ENCODE measurements at regions not wholly inside any gene's neighbourhood (a gene's known extent, or its start where the extent isn't known, plus 50 kb on each side); places are given as distances from the start of the nearest gene placed in this dataset.

DNA sequence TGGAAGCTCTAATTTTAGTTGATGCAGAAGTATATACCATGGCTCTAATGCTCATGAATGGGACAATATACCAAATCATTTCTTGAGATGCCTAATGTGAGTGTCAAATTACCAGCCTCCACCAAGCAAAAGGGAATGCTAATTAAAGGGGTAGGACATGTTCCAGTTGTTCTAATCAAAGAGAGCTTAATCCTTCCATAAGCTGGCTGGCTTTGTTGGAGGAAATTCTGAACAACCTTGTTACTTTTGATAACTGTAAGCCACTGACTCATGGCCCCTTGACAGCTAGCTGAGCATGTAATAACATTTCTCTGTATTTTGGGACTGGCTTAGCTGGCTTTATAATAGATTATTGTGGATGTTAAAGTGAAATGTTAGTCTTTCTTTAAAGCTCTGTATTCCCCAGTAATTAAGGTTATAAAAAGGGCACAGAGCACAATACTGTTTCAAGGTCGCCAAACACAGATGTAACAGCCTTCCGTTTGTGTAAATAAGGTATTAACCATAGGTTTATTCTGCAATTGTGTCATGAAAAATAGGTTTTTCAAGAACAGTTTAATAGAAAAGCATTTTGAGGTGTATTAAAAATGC lies 1194.0 kb downstream of the PCDH9 start:
- Histone ChIP-seq H3K27me3 (no peaks in the 10 kb centered on the region), H3K27ac (no peak overlapping the region), H3K4me3 (no peak overlapping the region), H3K9me3 (no peaks in the 10 kb centered on the region), H3K4me2 (no peak overlapping the region), H3K4me1 (no peaks in the 10 kb centered on the region), H3K9ac (no peak overlapping the region), H3K36me3 (no peaks in the 10 kb centered on the region), H4K20me1 (no peaks in the 10 kb centered on the region)
- no peak for TF ChIP-seq Cebpa-rat (IDR thresholded peaks at IDR 0.05)

DNA sequence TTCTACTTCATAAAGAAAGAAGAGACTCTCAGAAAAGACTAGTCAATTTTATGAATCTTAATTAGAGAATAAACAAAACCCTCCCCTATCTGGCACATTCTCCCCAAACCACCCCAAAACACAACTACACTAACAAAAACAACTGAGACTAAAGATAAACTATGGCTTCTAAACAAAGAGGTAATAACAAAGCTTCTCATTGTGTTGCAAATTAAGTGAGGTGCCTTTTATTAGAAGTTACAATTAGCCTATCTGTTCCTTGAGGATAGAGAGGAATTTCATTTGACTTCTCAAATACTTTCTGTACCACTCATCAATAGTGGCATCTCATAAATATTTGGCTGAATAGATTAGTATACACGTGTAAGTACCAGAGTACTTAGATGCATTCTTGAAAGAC lies 1196.2 kb downstream of the PCDH9 start:
- no peaks in the 10 kb centered on the region for H4K20me1 ChIP-seq
- no peak overlapping the region for H3K9ac ChIP-seq
- no peak overlapping the region for H3K4me2 ChIP-seq
- H3K27me3 ChIP-seq = no peaks in the 10 kb centered on the region
- H3K27ac ChIP-seq = no peak overlapping the region
- TF ChIP-seq Cebpa-rat (IDR thresholded peaks at IDR 0.05) = no peak
- H3K4me1 ChIP-seq = no peaks in the 10 kb centered on the region
- H3K36me3 ChIP-seq = no peaks in the 10 kb centered on the region
- H3K4me3 ChIP-seq = no peak overlapping the region
- H3K9me3 ChIP-seq = no peaks in the 10 kb centered on the region

DNA sequence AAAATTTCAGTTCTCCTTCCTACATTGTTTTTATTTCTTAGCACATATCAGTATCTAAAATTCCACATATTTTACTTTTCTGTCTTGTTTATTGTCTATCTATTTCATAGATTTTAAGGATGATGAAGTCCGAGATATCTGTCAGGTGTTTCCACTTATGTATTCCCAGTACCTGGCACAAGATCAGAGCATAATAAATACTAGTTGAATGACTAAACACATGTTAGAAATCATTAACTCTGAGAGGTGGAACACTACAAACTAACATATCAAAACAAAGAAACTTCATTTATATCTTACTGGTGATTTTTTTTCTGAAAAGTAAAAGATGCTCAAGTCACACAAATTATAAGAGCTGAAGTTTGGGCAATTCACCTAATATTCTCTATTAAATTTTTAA lies 1208.3 kb downstream of the PCDH9 start:
- H3K36me3 ChIP-seq = no peaks in the 10 kb centered on the region
- H3K4me2 ChIP-seq = no peak overlapping the region
- H3K9me3 ChIP-seq = no peaks in the 10 kb centered on the region
- H3K27me3 ChIP-seq = no peaks in the 10 kb centered on the region
- no peaks in the 10 kb centered on the region for H4K20me1 ChIP-seq
- no peak overlapping the region for H3K9ac ChIP-seq
- H3K27ac ChIP-seq = no peak overlapping the region
- H3K4me3 ChIP-seq = no peak overlapping the region
- H3K4me1 ChIP-seq = no peaks in the 10 kb centered on the region
- TF ChIP-seq Cebpa-rat (IDR thresholded peaks at IDR 0.05) = no peak

DNA sequence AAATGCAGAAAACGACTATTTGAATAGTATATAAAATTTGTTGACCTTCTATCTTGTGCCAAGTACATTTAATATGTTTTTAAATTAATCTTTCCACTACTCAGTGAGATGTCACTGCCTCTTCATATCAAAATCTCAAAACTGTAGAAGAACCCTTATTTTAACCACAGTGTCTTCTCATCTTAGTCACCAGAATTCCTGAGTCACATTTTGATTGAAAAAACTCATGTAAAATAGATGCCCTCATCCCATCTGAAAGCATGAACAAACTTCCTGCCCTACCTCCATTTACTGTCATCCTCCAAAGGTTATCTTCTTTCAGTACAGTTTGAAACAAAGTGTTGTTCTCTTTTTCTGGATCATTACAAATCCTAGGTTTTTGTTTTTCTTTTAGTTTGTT lies 1215.4 kb downstream of the PCDH9 start:
- Histone ChIP-seq H3K36me3 (no peaks in the 10 kb centered on the region), H3K9ac (no peak overlapping the region), H3K4me1 (no peaks in the 10 kb centered on the region), H3K9me3 (peaks cover 11% of the 10 kb centered on the region), H3K4me3 (no peak overlapping the region), H3K4me2 (no peak overlapping the region), H4K20me1 (no peaks in the 10 kb centered on the region), H3K27me3 (no peaks in the 10 kb centered on the region), H3K27ac (no peak overlapping the region)
- TF ChIP-seq Cebpa-rat (IDR thresholded peaks at IDR 0.05) = no peak

DNA sequence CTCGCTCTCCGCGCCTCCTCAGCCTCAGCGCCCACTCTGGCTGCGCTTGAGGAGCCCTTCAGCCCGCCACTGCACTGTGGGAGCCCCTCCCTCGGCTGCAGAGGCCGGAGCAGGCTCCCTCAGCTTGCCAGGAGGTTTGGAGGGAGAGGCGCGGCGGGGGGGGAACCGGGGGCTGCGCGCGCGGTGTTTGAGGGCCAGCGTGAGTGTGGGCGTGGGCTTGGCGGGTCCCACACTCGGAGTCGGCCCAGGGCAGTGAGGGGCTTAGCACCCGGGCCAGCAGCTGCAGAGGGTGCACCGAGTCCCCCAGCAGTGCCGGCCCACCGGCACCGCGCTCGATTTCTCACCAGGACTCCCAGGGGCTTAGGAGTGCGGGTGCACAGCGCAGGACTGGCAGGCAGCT lies 1220.9 kb downstream of the PCDH9 start:
- Histone ChIP-seq H3K27ac (no peak overlapping the region), H3K9me3 (peaks cover 19% of the 10 kb centered on the region), H3K9ac (no peak overlapping the region), H4K20me1 (no peaks in the 10 kb centered on the region), H3K4me2 (no peak overlapping the region), H3K4me3 (no peak overlapping the region), H3K27me3 (no peaks in the 10 kb centered on the region), H3K36me3 (no peaks in the 10 kb centered on the region), H3K4me1 (no peaks in the 10 kb centered on the region)
- no peak for TF ChIP-seq Cebpa-rat (IDR thresholded peaks at IDR 0.05)

DNA sequence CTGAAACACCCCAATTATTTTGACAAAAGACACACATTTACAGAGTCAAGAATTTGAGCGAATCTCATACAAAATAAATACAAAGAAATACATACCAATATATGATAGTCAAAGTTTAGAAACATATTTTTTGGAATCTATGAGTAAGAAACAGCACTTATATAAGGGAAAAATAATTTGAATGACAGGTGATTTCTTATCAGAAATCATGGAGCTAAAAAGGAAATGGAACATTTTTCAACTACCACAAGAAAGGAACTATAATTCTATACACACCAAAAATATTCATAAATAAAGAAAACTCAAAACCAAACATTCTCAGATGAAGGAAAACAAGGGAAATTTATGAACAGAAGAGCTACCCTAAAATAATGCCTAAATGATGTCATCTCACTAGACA lies 1226.6 kb downstream of the PCDH9 start:
- no peaks in the 10 kb centered on the region for H4K20me1 ChIP-seq
- H3K27ac ChIP-seq = no peak overlapping the region
- H3K4me1 ChIP-seq = no peaks in the 10 kb centered on the region
- no peak overlapping the region for H3K9ac ChIP-seq
- H3K9me3 ChIP-seq = no peaks in the 10 kb centered on the region
- H3K27me3 ChIP-seq = no peaks in the 10 kb centered on the region
- H3K36me3 ChIP-seq = no peaks in the 10 kb centered on the region
- TF ChIP-seq Cebpa-rat (IDR thresholded peaks at IDR 0.05) = no peak
- no peak overlapping the region for H3K4me3 ChIP-seq
- H3K4me2 ChIP-seq = no peak overlapping the region

DNA sequence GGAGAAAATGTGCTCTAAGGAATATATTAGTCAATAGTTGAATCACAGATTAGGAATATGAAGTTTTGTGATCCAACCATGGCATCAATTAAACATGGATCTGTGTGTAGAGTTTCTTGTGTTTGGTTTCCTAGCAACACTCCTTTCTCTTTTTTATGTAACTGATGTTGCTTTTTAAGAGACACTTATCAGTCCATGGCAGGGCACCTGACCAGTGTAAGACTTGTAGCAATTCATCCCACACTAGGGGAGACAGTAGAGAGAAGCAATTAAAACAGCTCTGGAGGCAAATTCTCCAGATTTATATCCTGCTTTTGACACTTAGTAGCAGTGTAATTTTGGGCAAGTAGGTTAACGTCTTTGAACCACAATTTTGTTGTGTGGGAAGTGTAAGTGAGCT lies 1229.0 kb downstream of the PCDH9 start:
- Histone ChIP-seq H3K27ac (no peak overlapping the region), H3K9me3 (no peaks in the 10 kb centered on the region), H3K4me1 (no peaks in the 10 kb centered on the region), H3K4me3 (no peak overlapping the region), H3K27me3 (no peaks in the 10 kb centered on the region), H3K9ac (no peak overlapping the region), H3K4me2 (no peak overlapping the region), H4K20me1 (no peaks in the 10 kb centered on the region), H3K36me3 (no peaks in the 10 kb centered on the region)
- TF ChIP-seq Cebpa-rat (IDR thresholded peaks at IDR 0.05) = no peak

DNA sequence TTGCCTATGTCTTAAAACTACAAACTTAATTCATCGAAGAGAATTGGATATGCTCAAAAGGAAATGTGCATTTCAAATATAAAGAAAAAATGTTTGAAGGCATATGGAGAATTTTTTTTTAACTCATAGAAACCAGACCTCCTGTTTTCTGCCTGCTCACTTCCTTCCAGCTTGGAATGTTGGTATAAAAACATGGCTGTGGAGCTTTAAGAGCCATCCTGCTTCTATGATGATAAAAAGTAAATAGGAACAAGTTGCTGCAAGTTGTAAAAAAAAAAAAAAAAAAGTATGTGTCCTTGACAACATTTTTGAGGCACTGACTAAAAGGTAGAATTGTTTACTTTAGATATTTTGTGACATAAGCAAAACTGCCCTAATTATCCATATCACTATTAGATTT lies 1230.7 kb downstream of the PCDH9 start:
- no peak overlapping the region for H3K9ac ChIP-seq
- H3K9me3 ChIP-seq = no peaks in the 10 kb centered on the region
- no peaks in the 10 kb centered on the region for H3K27me3 ChIP-seq
- TF ChIP-seq Cebpa-rat (IDR thresholded peaks at IDR 0.05) = no peak
- no peaks in the 10 kb centered on the region for H4K20me1 ChIP-seq
- H3K4me2 ChIP-seq = no peak overlapping the region
- H3K27ac ChIP-seq = no peak overlapping the region
- no peak overlapping the region for H3K4me3 ChIP-seq
- no peaks in the 10 kb centered on the region for H3K36me3 ChIP-seq
- H3K4me1 ChIP-seq = no peaks in the 10 kb centered on the region

DNA sequence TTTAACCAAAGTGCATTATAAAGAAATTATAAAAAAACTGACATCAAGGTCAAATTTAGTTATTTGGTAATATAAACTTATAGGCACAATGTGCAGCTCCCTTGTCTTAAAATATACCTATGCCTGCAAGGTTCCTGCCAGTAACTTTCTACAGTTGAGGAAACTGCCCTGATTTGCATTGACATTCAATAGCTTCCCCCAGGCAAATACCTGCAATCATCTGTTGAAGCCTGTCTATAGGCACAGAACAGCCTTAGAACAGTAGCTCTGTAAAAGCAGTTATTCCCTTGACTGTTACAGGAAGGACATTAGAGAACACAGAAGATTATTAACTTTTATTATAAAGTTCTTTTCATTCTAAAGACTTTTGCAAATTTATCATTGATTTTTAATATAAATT lies 1239.5 kb downstream of the PCDH9 start:
- Histone ChIP-seq H3K4me2 (no peak overlapping the region), H3K4me1 (no peaks in the 10 kb centered on the region), H4K20me1 (no peaks in the 10 kb centered on the region), H3K27ac (no peak overlapping the region), H3K9ac (no peak overlapping the region), H3K4me3 (no peak overlapping the region), H3K9me3 (no peaks in the 10 kb centered on the region), H3K36me3 (no peaks in the 10 kb centered on the region), H3K27me3 (no peaks in the 10 kb centered on the region)
- no peak for TF ChIP-seq Cebpa-rat (IDR thresholded peaks at IDR 0.05)

DNA sequence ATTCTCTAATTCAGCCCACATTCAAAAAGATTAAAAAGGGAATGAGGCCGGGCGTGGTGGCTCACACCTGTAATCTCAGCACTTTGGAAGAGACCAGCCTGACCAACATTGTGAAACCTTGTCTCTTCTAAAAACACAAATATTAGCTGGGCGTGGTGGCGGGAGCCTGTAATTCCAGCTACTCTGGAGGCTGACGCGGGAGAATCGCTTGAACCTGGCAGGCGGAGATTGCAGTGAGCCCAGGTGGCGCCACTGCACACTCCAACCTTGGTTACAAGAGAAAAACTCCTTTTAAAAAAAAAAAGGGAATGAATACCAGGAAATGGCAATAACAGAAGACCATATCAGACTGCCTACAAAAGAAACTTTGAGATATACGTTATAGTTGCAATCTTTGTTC lies 1244.5 kb downstream of the PCDH9 start:
- TF ChIP-seq Cebpa-rat (IDR thresholded peaks at IDR 0.05) = no peak
- Histone ChIP-seq H3K36me3 (no peaks in the 10 kb centered on the region), H3K9me3 (no peaks in the 10 kb centered on the region), H3K4me1 (no peaks in the 10 kb centered on the region), H4K20me1 (no peaks in the 10 kb centered on the region), H3K4me2 (no peak overlapping the region), H3K27me3 (no peaks in the 10 kb centered on the region), H3K4me3 (no peak overlapping the region), H3K9ac (no peak overlapping the region), H3K27ac (no peak overlapping the region)

DNA sequence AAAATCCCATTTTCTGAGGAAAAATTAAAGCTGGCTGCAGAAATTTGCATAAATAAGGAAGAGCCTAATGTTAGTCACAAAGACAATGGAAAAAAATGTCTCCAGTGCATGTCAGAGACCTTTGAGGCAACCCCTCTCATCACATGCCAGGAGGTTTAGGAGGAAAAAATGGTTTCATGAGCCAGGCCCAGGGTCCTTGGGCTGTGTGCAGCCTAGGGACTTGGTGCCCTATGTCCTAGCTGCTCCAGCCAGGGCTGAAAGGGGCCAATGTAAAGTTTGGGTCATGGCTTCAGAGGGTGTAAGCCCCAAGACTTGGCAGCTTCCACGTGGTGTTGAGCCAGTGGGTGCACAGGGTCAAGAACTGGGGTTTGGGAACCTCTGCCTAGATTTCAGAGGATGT lies 1252.6 kb downstream of the PCDH9 start:
- Histone ChIP-seq H3K36me3 (no peaks in the 10 kb centered on the region), H3K4me3 (no peak overlapping the region), H3K4me1 (no peaks in the 10 kb centered on the region), H3K27ac (no peak overlapping the region), H3K9ac (no peak overlapping the region), H3K9me3 (peaks cover 7% of the 10 kb centered on the region), H3K4me2 (no peak overlapping the region), H4K20me1 (no peaks in the 10 kb centered on the region), H3K27me3 (no peaks in the 10 kb centered on the region)
- TF ChIP-seq Cebpa-rat (IDR thresholded peaks at IDR 0.05) = no peak

All from BLaER1 (cell line).